Left renal pelvis (tissue), 4 donors: ENCODE measurements at regions not wholly inside any gene's neighbourhood (a gene's known extent, or its start where the extent isn't known, plus 50 kb on each side); places are given as distances from the start of the nearest gene placed in this dataset.

Source experiments
- DNase-seq, 4 donors: peaks; one replicate each; pipeline ENCODE4 v3.0.0-alpha.2; 2013; ENCODE audit warnings: low read depth in 4 of 4, low spot score in 3 of 4

DNA sequence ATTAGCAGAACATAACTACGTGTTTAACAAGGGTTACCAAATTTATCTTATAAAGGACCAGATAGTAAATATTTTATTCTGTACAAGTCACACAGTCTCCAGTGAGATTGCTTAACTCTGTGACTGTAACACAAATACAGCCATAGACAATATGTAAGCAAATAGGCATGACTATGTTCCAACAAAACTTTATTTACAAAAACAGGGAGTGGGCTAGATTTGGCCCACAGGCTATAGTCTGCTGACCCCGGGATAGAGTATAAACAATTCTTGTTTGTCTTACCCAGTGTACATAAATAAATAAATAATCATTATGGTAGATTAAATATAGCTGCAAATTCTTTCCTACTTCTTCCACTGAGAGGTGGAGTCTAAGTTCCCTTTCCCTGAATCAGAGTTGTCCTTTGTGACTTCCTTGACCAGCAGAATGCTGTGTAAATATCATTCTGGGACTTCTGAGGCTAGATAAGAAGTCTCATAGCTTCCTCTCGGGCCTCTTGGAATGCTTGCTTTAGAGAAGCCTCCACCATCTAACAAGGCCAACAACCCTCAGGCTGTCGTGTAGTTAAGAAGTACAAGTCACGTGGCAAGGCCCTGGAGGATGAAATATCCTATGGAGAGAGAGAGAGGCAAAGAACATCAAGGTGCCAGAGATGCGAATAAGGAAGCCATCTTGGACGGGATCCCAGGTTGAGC lies 59.1 kb upstream of the TMEM244 start:
- DNase-seq = no peak

DNA sequence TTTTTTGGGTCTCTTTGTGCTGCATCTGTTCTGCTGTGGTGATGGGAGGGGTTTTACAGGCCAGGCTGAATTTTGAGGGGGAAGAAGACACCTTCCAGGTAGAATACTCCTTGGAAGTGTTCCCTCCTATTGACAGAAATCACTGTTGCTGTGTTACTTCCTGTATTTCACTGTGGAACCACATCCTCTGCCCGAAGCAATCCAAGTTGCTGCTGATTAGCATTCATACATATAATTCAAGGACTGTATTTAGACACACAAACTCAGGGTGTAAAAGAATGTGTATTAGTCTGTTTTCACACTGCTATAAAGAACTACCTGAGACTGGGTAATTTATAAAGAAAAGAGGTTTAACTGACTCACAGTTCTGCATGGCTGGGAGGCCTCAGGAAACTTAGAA lies 50.6 kb upstream of the TMEM244 start:
- no peak for DNase-seq
